Mammary epithelial cell (primary cell): ENCODE measurements at regions not wholly inside any gene's neighbourhood (a gene's known extent, or its start where the extent isn't known, plus 50 kb on each side); places are given as distances from the start of the nearest gene placed in this dataset.
"Not testable (repeated sequence)": the region's sequence is repeated elsewhere in the genome, so short reads cannot be mapped to it uniquely, and the experiment has no call there.

Source experiments
- CTCF ChIP-seq, 2 donors: IDR thresholded peaks in 1 of 2; conservative IDR thresholded peaks in 1 of 2; 2 replicates each; pipeline ENCODE4 v1.5.1; 2011 to 2012; ENCODE audit warnings: inconsistent platforms in 2 of 2, low read length in 2 of 2, mild to moderate bottlenecking in 2 of 2, control low read depth in 1 of 2, low read depth in 1 of 2; ENCODE audit not compliant: insufficient read depth in 1 of 2; ENCODE audit errors: extremely low read depth in 1 of 2
- EZH2 ChIP-seq: IDR thresholded peaks from 2 replicates; pipeline ENCODE4 v1.6.1; 2012; ENCODE audit warnings: low read length, inconsistent platforms, borderline replicate concordance

GRCh38 chr14:106116339-106116930 lies 590.1 kb downstream of the TMEM121 start:
- TF ChIP-seq CTCF (conservative IDR thresholded peaks at IDR 0.05 in 1 of 2, IDR thresholded peaks at IDR 0.05 in 1 of 2; ENCODE audit: extremely low read depth in 1 of 2, insufficient read depth in 1 of 2, low read depth in 1 of 2, low read length in 2 of 2); EZH2: not testable (repeated sequence)
